SK-N-SH treated with all-trans-retinoic acid at 6 μM for 48 hours (cell line): ENCODE measurements at regions not wholly inside any gene's neighbourhood (a gene's known extent, or its start where the extent isn't known, plus 50 kb on each side); places are given as distances from the start of the nearest gene placed in this dataset.

Experiments used
- ARNTL ChIP-seq: fragments of 450-650 bp; formaldehyde crosslinking; IDR thresholded peaks from 2 replicates; pipeline ENCODE4 v1.5.0; 2020; ENCODE audit warnings: low read depth, mild to moderate bottlenecking, moderate library complexity, borderline replicate concordance
- BACH2 ChIP-seq: fragments of 250-450 bp; sonication (Bioruptor Pico); IDR thresholded peaks from 2 replicates; pipeline ENCODE4 v1.9.0; 2021; ENCODE audit warnings: mild to moderate bottlenecking, borderline replicate concordance
- CSRNP3 ChIP-seq: fragments of 250-450 bp; sonication (Bioruptor Pico); IDR thresholded peaks from 2 replicates; pipeline ENCODE4 v1.5.1; 2021; ENCODE audit warnings: mild to moderate bottlenecking, moderate library complexity
- POU6F1 ChIP-seq: fragments of 250-450 bp; sonication (Bioruptor Pico); IDR thresholded peaks from 2 replicates; pipeline ENCODE4 v1.8.0; 2021; ENCODE audit warnings: low read depth, mild to moderate bottlenecking, moderate library complexity, borderline replicate concordance
- TOX ChIP-seq: fragments of 250-450 bp; sonication (Bioruptor Pico); IDR thresholded peaks from 2 replicates; pipeline ENCODE4 v1.8.0; 2021; ENCODE audit warnings: mild to moderate bottlenecking, moderate library complexity, borderline replicate concordance
- ZFP3 ChIP-seq: fragments of 250-450 bp; sonication (Bioruptor Pico); IDR thresholded peaks from 2 replicates; pipeline ENCODE4 v1.5.0; 2020; ENCODE audit warnings: mild to moderate bottlenecking, moderate library complexity
- ZNF70 ChIP-seq: fragments of 450-650 bp; formaldehyde crosslinking; IDR thresholded peaks from 2 replicates; pipeline ENCODE4 v1.5.0; 2020; ENCODE audit warnings: mild to moderate bottlenecking, moderate library complexity

DNA sequence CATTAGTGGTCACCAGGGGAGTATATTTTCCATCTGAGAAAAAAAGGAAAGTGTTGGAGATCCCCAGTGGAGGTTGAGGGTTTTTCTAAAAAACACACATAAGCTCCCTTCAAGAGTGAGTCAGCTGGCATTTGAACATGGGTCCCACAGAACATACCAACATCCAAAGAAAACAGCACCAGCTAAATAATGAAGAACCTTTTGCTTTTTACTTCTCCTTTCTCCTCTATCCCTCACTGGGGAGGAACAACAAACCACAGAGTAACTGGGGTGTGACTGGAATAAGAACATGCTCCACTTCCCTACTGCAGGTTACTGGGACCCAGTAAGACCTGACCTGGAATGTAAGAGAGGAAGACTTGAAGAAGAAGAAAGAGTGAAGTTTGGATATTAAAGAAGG, 56.5 kb upstream of the RAPH1 start:
- TF ChIP-seq TOX (CRISPR knock-in tag) (no peak), ZFP3 (CRISPR knock-in tag) (no peak), BACH2 (CRISPR knock-in tag) (no peak), ZNF70 (CRISPR knock-in tag) (no peak), POU6F1 (CRISPR knock-in tag) (no peak), CSRNP3 (CRISPR knock-in tag) (no peak), ARNTL (CRISPR knock-in tag) (no peak)
